B cell (primary cell): ENCODE measurements at regions not wholly inside any gene's neighbourhood (a gene's known extent, or its start where the extent isn't known, plus 50 kb on each side); places are given as distances from the start of the nearest gene placed in this dataset.

ENCODE experiments used
- ATAC-seq: fragments of 200-7000 bp; cut with Tn5 transposase; one replicate; pipeline ENCODE4 v1.10.0; 2021; ENCODE audit warnings: low read depth, mild to moderate bottlenecking, moderate number of reproducible peaks, moderate library complexity
- CTCF ChIA-PET: fragments of 350-600 bp; sonication (Branson Sonifier 250); formaldehyde crosslinking; loops from one replicate; lab custom pipeline; 2021; ENCODE audit warnings: antibody characterized with exemption, inconsistent platforms; lab: Charles Lee
- POLR2A ChIA-PET: fragments of 350-600 bp; sonication (Branson Sonifier 250); formaldehyde crosslinking; loops from one replicate; lab custom pipeline; 2021; ENCODE audit warnings: antibody characterized with exemption; lab: Charles Lee
- DNase-seq: peaks from one replicate; pipeline ENCODE4 v3.0.0; 2013
- H2AFZ ChIP-seq: 2 replicates; pipeline ENCODE4 v1.6.1; 2012; ENCODE audit warnings: mild to moderate bottlenecking, low read depth, low read length; ENCODE audit not compliant: insufficient read depth, poor library complexity, severe bottlenecking
- H3K27ac ChIP-seq, 2 donors: 1 replicate in 1 of 2; 2 replicates in 1 of 2; pipeline ENCODE4 v1.5.1; 2012 to 2013; ENCODE audit warnings: low read length in 2 of 2, mild to moderate bottlenecking in 2 of 2, moderate library complexity in 1 of 2
- H3K27me3 ChIP-seq, 4 experiments: fragments of 200-600 bp in 1 of 4; sonication (generic) in 1 of 4; replicated peaks in 1 of 4; 1 replicate in 2 of 4; 2 replicates in 2 of 4; pipeline versions ENCODE4 v1.6.1 to v1.7.0; 2013 to 2016; ENCODE audit warnings: low read length in 3 of 4, mild to moderate bottlenecking in 2 of 4, mixed read lengths in 1 of 4, moderate library complexity in 1 of 4; ENCODE audit not compliant: insufficient read depth in 4 of 4, control insufficient read depth in 3 of 4; ENCODE audit errors: control extremely low read depth in 1 of 4
- H3K36me3 ChIP-seq, 2 experiments: replicated peaks in 1 of 2; 1 replicate in 1 of 2; 2 replicates in 1 of 2; pipeline versions ENCODE4 v1.6.1 to v1.7.1; 2013; ENCODE audit warnings: low read length in 1 of 2; ENCODE audit not compliant: insufficient read depth in 2 of 2, control insufficient read depth in 1 of 2; ENCODE audit errors: control extremely low read depth in 1 of 2, extremely low read depth in 1 of 2
- H3K4me1 ChIP-seq, 2 donors: fragments of 200-600 bp in 1 of 2; sonication (generic) in 1 of 2; 1 replicate in 1 of 2; 2 replicates in 1 of 2; pipeline versions ENCODE4 v1.5.1 to v1.6.1; 2013 to 2017; ENCODE audit warnings: low read length in 2 of 2; ENCODE audit not compliant: control insufficient read depth in 2 of 2, insufficient read depth in 2 of 2
- H3K4me2 ChIP-seq: replicated peaks from 2 replicates; pipeline ENCODE3; 2012; ENCODE audit warnings: mild to moderate bottlenecking, low read depth, low read length; ENCODE audit not compliant: poor library complexity, severe bottlenecking
- H3K4me3 ChIP-seq, 5 experiments: fragments of 200-600 bp in 1 of 5; sonication (generic) in 1 of 5; 1 replicate in 3 of 5; 2 replicates in 2 of 5; pipeline versions ENCODE4 v1.5.1 to v1.7.0; 2011 to 2016; ENCODE audit warnings: low read length in 4 of 5, mild to moderate bottlenecking in 4 of 5, low read depth in 2 of 5, control low read depth in 1 of 5, moderate library complexity in 1 of 5; ENCODE audit not compliant: insufficient read depth in 1 of 5; ENCODE audit errors: control extremely low read depth in 1 of 5, extremely low read depth in 1 of 5
- H3K79me2 ChIP-seq: fragments of 200-600 bp; sonication (generic); one replicate; pipeline ENCODE4 v1.6.0; 2016; ENCODE audit warnings: low read length; ENCODE audit not compliant: control insufficient read depth, insufficient read depth
- H3K9ac ChIP-seq: fragments of 200-600 bp; sonication (generic); 2 replicates; pipeline ENCODE4 v1.6.1; 2017; ENCODE audit warnings: mild to moderate bottlenecking, low read length, moderate library complexity
- H3K9me3 ChIP-seq, 3 donors: one replicate each; pipeline versions ENCODE4 v1.6.1 to v1.7.1; 2013; ENCODE audit warnings: low read length in 2 of 3; ENCODE audit not compliant: control insufficient read depth in 2 of 3, insufficient read depth in 1 of 3; ENCODE audit errors: control extremely low read depth in 1 of 3
- H4K20me1 ChIP-seq: 2 replicates; pipeline ENCODE4 v1.6.0; 2012; ENCODE audit warnings: mild to moderate bottlenecking, low read length; ENCODE audit not compliant: insufficient read depth, control insufficient read depth, poor library complexity, severe bottlenecking
- H3K27ac Mint-ChIP-seq: one replicate; pipeline ENCODE4 v1.8.0; 2021; ENCODE audit warnings: mixed read lengths
- H3K27me3 Mint-ChIP-seq: one replicate; pipeline ENCODE4 v1.8.0; 2021; ENCODE audit warnings: mixed read lengths
- H3K4me1 Mint-ChIP-seq: one replicate; pipeline ENCODE4 v1.8.0; 2021; ENCODE audit warnings: mixed read lengths
- H3K4me3 Mint-ChIP-seq: one replicate; pipeline ENCODE4 v1.8.0; 2021; ENCODE audit warnings: mixed read lengths
- H3K9me3 Mint-ChIP-seq: one replicate; pipeline ENCODE4 v1.8.0; 2022; ENCODE audit warnings: mixed read lengths; ENCODE audit not compliant: insufficient read depth
- CTCF ChIP-seq: fragments of 200-600 bp; IDR thresholded peaks from one replicate; pipeline ENCODE4 v1.8.0; 2022; ENCODE audit warnings: antibody characterized with exemption, mild to moderate bottlenecking
- EZH2 ChIP-seq: IDR thresholded peaks from 2 replicates; pipeline ENCODE4 v1.6.1; 2012; ENCODE audit warnings: borderline replicate concordance, low read depth, mild to moderate bottlenecking, moderate library complexity, low read length; ENCODE audit not compliant: insufficient read depth, poor library complexity, severe bottlenecking
- WGBS: methylation state at CpG from one replicate; pipeline ENCODE4 v1.1.5; 2013; ENCODE audit warnings: missing lambda C conversion rate; ENCODE audit not compliant: insufficient coverage; 5-methylcytosine and 5-hydroxymethylcytosine counted together
- intact Hi-C: fragments of 100-400 bp; cut with micrococcal nuclease; formaldehyde crosslinking; loops from one replicate; pipeline ENCODE4 v1.10.0; 2022

GRCh38 chr6:104143757-104144156 is 716.0 kb downstream of the HACE1 start:
- Histone ChIP-seq H3K9me3 (peaks cover 0 to 7% (median 0%) of the 10 kb centered on the region in 3 donors), H3K27me3 (no peaks in the 10 kb centered on the region), H4K20me1 (no peaks in the 10 kb centered on the region), H3K79me2 (no peaks in the 10 kb centered on the region), H3K9ac (no peak overlapping the region), H3K27ac (no peak overlapping the region), H2AFZ (no peak overlapping the region), H3K4me1 (no peaks in the 10 kb centered on the region), H3K4me2 (no peak overlapping the region), H3K36me3 (no peaks in the 10 kb centered on the region), H3K4me3 (no peak overlapping the region)
- no peaks in the 10 kb centered on the region for H3K9me3 Mint-ChIP-seq
- POLR2A ChIA-PET = no interaction called here
- no peak for DNase-seq
- no peaks in the 10 kb centered on the region for H3K27me3 Mint-ChIP-seq
- no peak for ATAC-seq
- no peak for TF ChIP-seq EZH2
- no peaks in the 10 kb centered on the region for H3K4me1 Mint-ChIP-seq
- 75% methylated on average over 3 of the region's 3 CpGs for WGBS
- no peak overlapping the region for H3K27ac Mint-ChIP-seq
- intact Hi-C loops = no loop called here
- CTCF ChIA-PET = no interaction called here
- no peak overlapping the region for H3K4me3 Mint-ChIP-seq

GRCh38 chr6:104134876-104135275 is 724.8 kb downstream of the HACE1 start:
- no peak overlapping the region for H3K27ac ChIP-seq
- H3K4me2 ChIP-seq = no peak overlapping the region
- Mint-ChIP-seq H3K27me3 (no peaks in the 10 kb centered on the region), H3K27ac (no peak overlapping the region), H3K9me3 (peaks cover 4% of the 10 kb centered on the region), H3K4me3 (no peak overlapping the region), H3K4me1 (no peaks in the 10 kb centered on the region)
- intact Hi-C loops = no loop called here
- H3K4me1 ChIP-seq = no peaks in the 10 kb centered on the region
- H3K9ac ChIP-seq = no peak overlapping the region
- no peaks in the 10 kb centered on the region for H3K36me3 ChIP-seq
- ChIA-PET CTCF (no interaction called here), POLR2A (no interaction called here)
- H4K20me1 ChIP-seq = no peaks in the 10 kb centered on the region
- DNase-seq (no peak), ATAC-seq (no peak)
- peaks cover 0 to 4% (median 0%) of the 10 kb centered on the region in 3 donors for H3K9me3 ChIP-seq
- no peaks in the 10 kb centered on the region for H3K79me2 ChIP-seq
- TF ChIP-seq CTCF = no peak
- no peak for TF ChIP-seq EZH2
- H3K27me3 ChIP-seq = no peaks in the 10 kb centered on the region
- WGBS = no CpG with 5 or more reads among the region's 1 CpG
- no peak overlapping the region for H2AFZ ChIP-seq
- H3K4me3 ChIP-seq = no peak overlapping the region
